ENCODE measurements at regions not wholly inside any gene's neighbourhood (a gene's known extent, or its start where the extent isn't known, plus 50 kb on each side); places are given as distances from the start of the nearest gene placed in this dataset.

- Histone ChIP-seq H3K36me3 (no peaks in the 10 kb centered on the region), H3K4me1 (replicated peaks) (no peaks in the 10 kb centered on the region), H3K4me3 (no peak overlapping the region), H3K27ac (no peak overlapping the region), H3K27me3 (replicated peaks; ENCODE audit: insufficient read depth) (no peaks in the 10 kb centered on the region), H3K9me3 (no peaks in the 10 kb centered on the region)
- TF ChIP-seq CTCF (IDR thresholded peaks at IDR 0.05) (no peak), POLR2A (IDR thresholded peaks at IDR 0.05) (no peak), POLR2AphosphoS5 (IDR thresholded peaks at IDR 0.05) (no peak)
- WGBS, result 59% methylated on average over 3 of the region's 3 CpGs
- no peak for DNase-seq (ENCODE audit: low spot score)
- intact Hi-C loops (cut with DNase I), result no loop called here
Measured at GRCh38 chr20:51208162-51208561, 185.3 kb upstream of the KCNG1 start.

- no peak overlapping the region for H3K27ac ChIP-seq
- H3K9me3 ChIP-seq, result no peaks in the 10 kb centered on the region
- no peak for DNase-seq (ENCODE audit: low spot score)
- H3K27me3 ChIP-seq (replicated peaks; ENCODE audit: insufficient read depth), result no peaks in the 10 kb centered on the region
- TF ChIP-seq POLR2A (IDR thresholded peaks at IDR 0.05) (no peak), POLR2AphosphoS5 (IDR thresholded peaks at IDR 0.05) (no peak), CTCF (IDR thresholded peaks at IDR 0.05) (no peak)
- H3K4me3 ChIP-seq, result no peak overlapping the region
- intact Hi-C loops (cut with DNase I), result no loop called here
- 91% methylated on average over 5 of the region's 5 CpGs for WGBS
- no peaks in the 10 kb centered on the region for H3K36me3 ChIP-seq
- H3K4me1 ChIP-seq (replicated peaks), result no peaks in the 10 kb centered on the region
Measured at GRCh38 chr20:51206032-51206662, 183.2 kb upstream of the KCNG1 start.

- no peaks in the 10 kb centered on the region for H3K9me3 ChIP-seq
- H3K27ac ChIP-seq, result no peak overlapping the region
- no peak overlapping the region for H3K4me3 ChIP-seq
- TF ChIP-seq POLR2A (IDR thresholded peaks at IDR 0.05) (no peak), POLR2AphosphoS5 (IDR thresholded peaks at IDR 0.05) (no peak), CTCF (IDR thresholded peaks at IDR 0.05) (no peak)
- no peaks in the 10 kb centered on the region for H3K27me3 ChIP-seq (replicated peaks; ENCODE audit: insufficient read depth)
- DNase-seq (ENCODE audit: low spot score), result no peak
- no peaks in the 10 kb centered on the region for H3K36me3 ChIP-seq
- no peaks in the 10 kb centered on the region for H3K4me1 ChIP-seq (replicated peaks)
- intact Hi-C loops (cut with DNase I), result no loop called here
- WGBS, result 33% methylated on average over 1 of the region's 1 CpG
Measured at GRCh38 chr20:51204794-51205193, 181.9 kb upstream of the KCNG1 start.

GRCh38 chr20:51204051-51204715 lies 181.3 kb upstream of the KCNG1 start:
- no peaks in the 10 kb centered on the region for H3K36me3 ChIP-seq
- WGBS, result 72% methylated on average over 3 of the region's 3 CpGs
- H3K27me3 ChIP-seq (replicated peaks; ENCODE audit: insufficient read depth), result no peaks in the 10 kb centered on the region
- no peak for TF ChIP-seq POLR2AphosphoS5 (IDR thresholded peaks at IDR 0.05)
- no peak for TF ChIP-seq POLR2A (IDR thresholded peaks at IDR 0.05)
- TF ChIP-seq CTCF (IDR thresholded peaks at IDR 0.05), result no peak
- no peaks in the 10 kb centered on the region for H3K9me3 ChIP-seq
- H3K4me3 ChIP-seq, result no peak overlapping the region
- no peaks in the 10 kb centered on the region for H3K4me1 ChIP-seq (replicated peaks)
- intact Hi-C loops (cut with DNase I), result no loop called here
- DNase-seq (ENCODE audit: low spot score), result no peak
- no peak overlapping the region for H3K27ac ChIP-seq

- H3K4me3 ChIP-seq, result no peak overlapping the region
- DNase-seq (ENCODE audit: low spot score), result no peak
- H3K9me3 ChIP-seq, result no peaks in the 10 kb centered on the region
- H3K27ac ChIP-seq, result no peak overlapping the region
- no peaks in the 10 kb centered on the region for H3K4me1 ChIP-seq (replicated peaks)
- H3K36me3 ChIP-seq, result no peaks in the 10 kb centered on the region
- WGBS, result 90% methylated on average over 10 of the region's 10 CpGs
- no peaks in the 10 kb centered on the region for H3K27me3 ChIP-seq (replicated peaks; ENCODE audit: insufficient read depth)
- intact Hi-C loops (cut with DNase I), result no loop called here
- TF ChIP-seq CTCF (IDR thresholded peaks at IDR 0.05) (no peak), POLR2A (IDR thresholded peaks at IDR 0.05) (no peak), POLR2AphosphoS5 (IDR thresholded peaks at IDR 0.05) (no peak)
Measured at GRCh38 chr20:51202304-51202703, 179.4 kb upstream of the KCNG1 start.
